ENCODE measurements at regions not wholly inside any gene's neighbourhood (a gene's known extent, or its start where the extent isn't known, plus 50 kb on each side); places are given as distances from the start of the nearest gene placed in this dataset.
"Not testable (repeated sequence)": the region's sequence is repeated elsewhere in the genome, so short reads cannot be mapped to it uniquely, and the experiment has no call there.

- no peak for DNase-seq
Measured at GRCh38 chr10:107542607-107543006, 378.1 kb upstream of the SORCS1 start.

GRCh38 chr10:107542016-107542415, 377.5 kb upstream of the SORCS1 start:
- DNase-seq, result no peak

GRCh38 chr10:107540981-107541380, 376.5 kb upstream of the SORCS1 start:
- DNase-seq, result no peak

- DNase-seq, result no peak
Measured at GRCh38 chr10:107529350-107529749, 364.8 kb upstream of the SORCS1 start.

GRCh38 chr10:107520348-107520747, 355.8 kb upstream of the SORCS1 start:
- no peak for DNase-seq

GRCh38 chr10:107517811-107518210, 353.3 kb upstream of the SORCS1 start:
- DNase-seq, result no peak

- DNase-seq, result no peak
Measured at GRCh38 chr10:107516349-107516748, 351.8 kb upstream of the SORCS1 start.

- DNase-seq, result not testable (repeated sequence)
Measured at GRCh38 chr10:107504011-107504410, 339.5 kb upstream of the SORCS1 start.

GRCh38 chr10:107502229-107502985, 337.9 kb upstream of the SORCS1 start:
- no peak for DNase-seq

- DNase-seq, result no peak
Measured at GRCh38 chr10:107498983-107499382, 334.5 kb upstream of the SORCS1 start.

GRCh38 chr10:107497024-107497423, 332.5 kb upstream of the SORCS1 start:
- no peak for DNase-seq

- no peak for DNase-seq
Measured at GRCh38 chr10:107496594-107496993, 332.1 kb upstream of the SORCS1 start.

- DNase-seq, result no peak
Measured at GRCh38 chr10:107492389-107492788, 327.9 kb upstream of the SORCS1 start.

GRCh38 chr10:107490389-107490788, 325.9 kb upstream of the SORCS1 start:
- DNase-seq, result no peak

GRCh38 chr10:107487284-107487683, 322.8 kb upstream of the SORCS1 start:
- DNase-seq, result no peak

- DNase-seq, result no peak
Measured at GRCh38 chr10:107485019-107485418, 320.5 kb upstream of the SORCS1 start.

GRCh38 chr10:107481881-107482280, 317.4 kb upstream of the SORCS1 start:
- no peak for DNase-seq

- no peak for DNase-seq
Measured at GRCh38 chr10:107481224-107481623, 316.7 kb upstream of the SORCS1 start.

GRCh38 chr10:107480781-107481180, 316.3 kb upstream of the SORCS1 start:
- DNase-seq, result no peak

GRCh38 chr10:107477266-107477665, 312.8 kb upstream of the SORCS1 start:
- no peak for DNase-seq

GRCh38 chr10:107476408-107476807, 311.9 kb upstream of the SORCS1 start:
- DNase-seq, result no peak

- no peak for DNase-seq
Measured at GRCh38 chr10:107474650-107475049, 310.1 kb upstream of the SORCS1 start.

- no peak for DNase-seq
Measured at GRCh38 chr10:107473225-107473624, 308.7 kb upstream of the SORCS1 start.

GRCh38 chr10:107471911-107472310, 307.4 kb upstream of the SORCS1 start:
- no peak for DNase-seq

- DNase-seq, result no peak
Measured at GRCh38 chr10:107453561-107453960, 289.1 kb upstream of the SORCS1 start.

Measured in stimulated activated CD4-positive, alpha-beta T cell treated with anti-CD3 and anti-CD28 coated beads, Interleukin-2, amount 100 ng/mL, for 24 hours (primary cell).